Astrocyte of the spinal cord (primary cell): ENCODE measurements at regions not wholly inside any gene's neighbourhood (a gene's known extent, or its start where the extent isn't known, plus 50 kb on each side); places are given as distances from the start of the nearest gene placed in this dataset.

Source experiments
- DNase-seq: peaks from one replicate; pipeline ENCODE4 v3.0.0; 2011; ENCODE audit warnings: low read depth, low spot score
- H3K4me3 ChIP-seq: 2 replicates; pipeline ENCODE4 v1.5.1; 2011; ENCODE audit warnings: low read depth, mild to moderate bottlenecking, low read length, moderate library complexity
- in situ Hi-C: cut with HindIII; loops from 2 replicates; pipeline ENCODE4 v1.10.0; 2017; ENCODE audit warnings: low sequenced_read_pairs
- TF ChIP-seq, protein P1 (sequence below): IDR thresholded peaks from 2 replicates; pipeline ENCODE4 v1.5.1; 2012; ENCODE audit warnings: low read depth, mild to moderate bottlenecking, low read length, inconsistent platforms

DNA sequence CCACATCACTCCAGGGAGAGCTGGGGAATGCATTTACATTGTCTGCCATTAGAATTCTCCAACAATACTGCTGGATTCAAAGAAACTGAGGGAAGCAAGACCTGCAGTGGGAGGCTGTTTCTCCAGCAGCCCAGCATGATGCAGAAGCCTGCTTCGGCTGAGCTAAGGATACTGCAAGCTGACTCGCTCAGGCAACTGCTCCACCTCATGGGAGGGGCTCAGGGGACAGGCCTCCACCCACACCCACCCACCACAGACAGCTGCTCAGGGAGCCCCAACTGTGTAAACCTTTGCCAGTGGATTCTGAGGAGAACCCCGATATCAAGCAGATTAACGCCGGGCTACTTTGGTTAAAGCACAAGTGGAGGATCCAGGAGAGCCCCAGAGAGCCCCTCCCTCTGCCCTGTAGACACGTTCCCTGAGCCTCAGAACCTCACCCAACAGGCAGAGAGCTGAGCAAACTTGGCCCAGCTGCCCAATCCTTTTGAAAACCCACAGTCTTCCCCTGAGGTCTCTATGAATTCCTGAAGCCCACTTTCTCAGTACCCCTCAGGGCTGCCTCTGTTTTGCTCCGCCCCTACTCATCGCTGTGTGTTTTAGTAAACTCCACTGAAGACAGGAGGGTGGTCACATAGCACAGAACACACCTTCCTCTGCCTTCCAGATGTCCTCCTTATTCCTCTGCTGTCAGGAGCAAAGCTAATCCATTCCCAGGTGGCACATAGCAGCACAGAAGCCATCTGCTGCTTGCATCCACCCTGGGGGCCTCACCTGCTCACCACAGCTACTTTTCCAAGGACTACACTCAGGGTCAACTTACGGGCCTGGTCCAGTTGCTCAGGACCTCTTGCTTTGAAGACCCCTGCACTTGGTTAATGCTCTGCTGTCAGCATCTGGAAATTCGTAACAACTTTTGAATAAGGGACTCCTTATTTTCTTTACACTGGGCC lies 269.0 kb downstream of the ABHD5 start:
- TF ChIP-seq, protein P1, sequence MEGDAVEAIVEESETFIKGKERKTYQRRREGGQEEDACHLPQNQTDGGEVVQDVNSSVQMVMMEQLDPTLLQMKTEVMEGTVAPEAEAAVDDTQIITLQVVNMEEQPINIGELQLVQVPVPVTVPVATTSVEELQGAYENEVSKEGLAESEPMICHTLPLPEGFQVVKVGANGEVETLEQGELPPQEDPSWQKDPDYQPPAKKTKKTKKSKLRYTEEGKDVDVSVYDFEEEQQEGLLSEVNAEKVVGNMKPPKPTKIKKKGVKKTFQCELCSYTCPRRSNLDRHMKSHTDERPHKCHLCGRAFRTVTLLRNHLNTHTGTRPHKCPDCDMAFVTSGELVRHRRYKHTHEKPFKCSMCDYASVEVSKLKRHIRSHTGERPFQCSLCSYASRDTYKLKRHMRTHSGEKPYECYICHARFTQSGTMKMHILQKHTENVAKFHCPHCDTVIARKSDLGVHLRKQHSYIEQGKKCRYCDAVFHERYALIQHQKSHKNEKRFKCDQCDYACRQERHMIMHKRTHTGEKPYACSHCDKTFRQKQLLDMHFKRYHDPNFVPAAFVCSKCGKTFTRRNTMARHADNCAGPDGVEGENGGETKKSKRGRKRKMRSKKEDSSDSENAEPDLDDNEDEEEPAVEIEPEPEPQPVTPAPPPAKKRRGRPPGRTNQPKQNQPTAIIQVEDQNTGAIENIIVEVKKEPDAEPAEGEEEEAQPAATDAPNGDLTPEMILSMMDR, result no peak
- no peak overlapping the region for H3K4me3 ChIP-seq
- in situ Hi-C loops, result no loop called here
- no peak for DNase-seq

DNA sequence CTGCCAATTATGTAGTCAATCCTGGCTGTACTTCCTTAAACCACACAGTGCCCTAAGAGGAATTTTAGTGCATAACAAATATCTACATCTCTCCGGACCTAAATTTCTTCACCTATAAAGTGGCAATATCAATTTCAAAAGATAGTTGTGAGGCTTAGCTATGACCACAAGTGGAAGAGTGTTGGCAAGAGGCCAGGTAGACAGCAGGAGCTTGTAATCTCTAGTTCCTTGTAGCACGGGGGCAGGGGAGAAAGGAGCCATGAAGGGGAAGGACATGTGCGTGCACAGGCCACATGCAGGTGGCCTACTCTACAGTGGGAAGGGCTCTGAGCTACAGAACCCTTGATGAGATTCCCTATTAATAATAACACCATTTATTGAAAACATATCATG lies 269.7 kb downstream of the ABHD5 start:
- H3K4me3 ChIP-seq, result no peak overlapping the region
- in situ Hi-C loops, result no loop called here
- TF ChIP-seq, protein P1, result no peak
- peak; percentile 33 for DNase-seq

DNA sequence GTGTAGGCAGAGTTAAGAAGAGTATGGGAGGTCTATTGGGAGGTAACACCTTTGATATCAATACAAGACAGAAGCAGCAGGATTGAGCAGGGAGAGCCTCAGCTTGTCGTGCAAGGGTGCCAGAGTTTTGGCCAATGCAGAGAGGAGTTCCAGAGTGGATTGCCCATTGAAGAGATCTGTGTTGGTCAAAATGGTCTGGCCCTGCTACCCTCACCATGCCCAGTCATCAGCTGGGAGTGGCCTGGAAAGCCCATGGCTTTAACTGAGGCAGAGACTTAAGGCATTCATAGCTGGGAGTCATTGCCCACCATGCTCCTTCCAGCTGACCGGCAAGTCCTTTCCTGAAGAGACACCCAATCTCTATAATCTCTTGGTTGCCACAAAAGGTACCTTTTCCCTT lies 271.3 kb downstream of the ABHD5 start:
- H3K4me3 ChIP-seq, result no peak overlapping the region
- in situ Hi-C loops, result no loop called here
- TF ChIP-seq, protein P1, result no peak
- DNase-seq, result no peak

DNA sequence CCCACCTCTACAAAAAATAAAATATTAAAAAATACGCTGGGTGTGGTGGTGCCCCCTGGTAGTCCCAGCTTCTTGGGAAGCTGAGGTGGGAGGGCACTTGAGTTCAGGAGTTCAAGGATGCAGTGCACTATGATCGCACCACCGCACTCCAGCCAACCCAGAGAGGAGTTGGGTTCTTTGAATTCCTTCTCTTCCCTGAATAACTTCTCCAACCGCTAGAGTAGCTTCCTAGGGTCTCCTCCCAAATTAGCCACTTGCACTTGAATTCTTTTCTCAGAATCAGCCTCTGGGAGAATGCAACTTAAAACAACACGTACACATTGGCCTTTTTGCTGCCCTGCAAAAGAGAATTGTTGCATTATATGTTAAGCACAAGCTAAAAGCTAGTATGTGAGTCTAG lies 272.5 kb downstream of the ABHD5 start:
- no peak overlapping the region for H3K4me3 ChIP-seq
- DNase-seq, result no peak
- in situ Hi-C loops, result no loop called here
- TF ChIP-seq, protein P1, result no peak

DNA sequence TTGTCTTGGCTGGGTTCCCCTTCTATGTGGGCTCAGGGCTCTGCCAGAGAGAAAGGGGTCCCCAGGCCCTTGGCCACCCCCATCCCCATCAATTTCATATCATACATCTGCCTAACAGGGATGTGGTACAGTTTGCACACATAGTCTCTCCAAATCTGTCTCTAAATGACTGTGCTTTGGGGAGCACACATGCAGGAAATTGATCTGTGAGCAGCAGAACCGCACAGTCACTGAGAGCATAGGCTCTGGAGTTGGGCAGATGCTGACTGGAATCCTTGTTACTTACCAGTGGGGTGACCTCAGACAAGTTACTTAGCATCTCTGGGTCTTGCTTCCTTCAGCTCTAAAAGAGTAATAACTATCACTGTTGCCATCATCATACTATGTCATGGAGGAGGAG lies 273.9 kb downstream of the ABHD5 start:
- H3K4me3 ChIP-seq, result no peak overlapping the region
- TF ChIP-seq, protein P1, result no peak
- in situ Hi-C loops, result no loop called here
- DNase-seq, result no peak

DNA sequence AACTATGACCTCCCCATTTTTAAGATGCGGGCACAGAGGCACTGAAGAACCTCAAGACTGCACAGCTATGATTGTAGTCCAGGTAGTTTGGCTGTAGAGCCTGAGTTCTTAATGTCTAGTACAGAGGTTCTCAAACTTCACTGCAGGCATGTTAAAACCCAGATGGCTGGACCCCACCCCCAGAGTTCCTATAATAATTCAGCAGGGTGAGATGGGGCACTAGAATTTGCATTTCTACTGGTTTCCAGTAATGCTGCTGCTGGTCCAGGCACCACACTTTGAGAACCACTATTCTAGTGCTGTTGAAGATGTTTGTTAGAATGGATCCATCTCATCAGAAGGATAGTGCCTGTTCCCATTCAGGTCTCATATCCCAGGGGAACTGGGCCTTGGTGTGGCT lies 274.9 kb downstream of the ABHD5 start:
- in situ Hi-C loops, result no loop called here
- TF ChIP-seq, protein P1, result no peak
- H3K4me3 ChIP-seq, result no peak overlapping the region
- DNase-seq, result no peak
